ENCODE measurements at regions not wholly inside any gene's neighbourhood (a gene's known extent, or its start where the extent isn't known, plus 50 kb on each side); places are given as distances from the start of the nearest gene placed in this dataset.

- intact Hi-C loops (cut with micrococcal nuclease), result no loop called here
- H3K9me3 Mint-ChIP-seq (ENCODE audit: unreplicated experiment), result no peaks in the 10 kb centered on the region
- TF ChIP-seq, protein P1, sequence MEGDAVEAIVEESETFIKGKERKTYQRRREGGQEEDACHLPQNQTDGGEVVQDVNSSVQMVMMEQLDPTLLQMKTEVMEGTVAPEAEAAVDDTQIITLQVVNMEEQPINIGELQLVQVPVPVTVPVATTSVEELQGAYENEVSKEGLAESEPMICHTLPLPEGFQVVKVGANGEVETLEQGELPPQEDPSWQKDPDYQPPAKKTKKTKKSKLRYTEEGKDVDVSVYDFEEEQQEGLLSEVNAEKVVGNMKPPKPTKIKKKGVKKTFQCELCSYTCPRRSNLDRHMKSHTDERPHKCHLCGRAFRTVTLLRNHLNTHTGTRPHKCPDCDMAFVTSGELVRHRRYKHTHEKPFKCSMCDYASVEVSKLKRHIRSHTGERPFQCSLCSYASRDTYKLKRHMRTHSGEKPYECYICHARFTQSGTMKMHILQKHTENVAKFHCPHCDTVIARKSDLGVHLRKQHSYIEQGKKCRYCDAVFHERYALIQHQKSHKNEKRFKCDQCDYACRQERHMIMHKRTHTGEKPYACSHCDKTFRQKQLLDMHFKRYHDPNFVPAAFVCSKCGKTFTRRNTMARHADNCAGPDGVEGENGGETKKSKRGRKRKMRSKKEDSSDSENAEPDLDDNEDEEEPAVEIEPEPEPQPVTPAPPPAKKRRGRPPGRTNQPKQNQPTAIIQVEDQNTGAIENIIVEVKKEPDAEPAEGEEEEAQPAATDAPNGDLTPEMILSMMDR (IDR thresholded peaks at IDR 0.05; ENCODE audit: unreplicated experiment), result no peak
- H3K27ac Mint-ChIP-seq (ENCODE audit: low read depth, unreplicated experiment), result no peak overlapping the region
- ChIA-PET CTCF (no interaction called here), POLR2A (no interaction called here)
- H3K36me3 Mint-ChIP-seq (ENCODE audit: insufficient read depth, unreplicated experiment), result no peaks in the 10 kb centered on the region
- no peak for DNase-seq (ENCODE audit: unreplicated experiment)
- no peak overlapping the region for H3K4me3 Mint-ChIP-seq (ENCODE audit: unreplicated experiment)
- H3K4me1 Mint-ChIP-seq (ENCODE audit: insufficient read depth, unreplicated experiment), result no peaks in the 10 kb centered on the region
- H3K27me3 Mint-ChIP-seq (ENCODE audit: insufficient read depth, unreplicated experiment), result no peaks in the 10 kb centered on the region
- BruUV-seq (replicated peaks), result no TSS peak
Measured at GRCh38 chr18:38956068-38956467, 1390.5 kb upstream of the CELF4 start.

DNA sequence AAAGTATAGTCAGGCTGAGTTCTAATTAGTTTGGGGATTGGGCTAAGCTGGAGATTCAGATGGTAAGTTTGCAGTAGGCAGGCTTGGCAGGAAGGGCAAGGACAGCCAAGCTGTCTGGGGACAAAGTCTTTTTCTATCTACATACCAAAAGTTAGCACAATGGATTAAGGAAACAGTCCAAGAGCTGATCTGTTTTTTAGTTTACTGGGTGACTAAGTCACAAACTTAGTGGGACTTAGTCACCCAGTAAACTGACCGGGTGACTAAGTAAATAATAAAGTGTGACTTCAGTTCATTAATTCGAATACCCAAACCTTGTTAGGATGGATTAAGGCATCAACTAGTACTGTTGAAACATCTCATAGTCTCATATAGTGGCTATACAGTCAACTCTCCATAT is 1386.0 kb upstream of the CELF4 start:
- no TSS peak for BruUV-seq (replicated peaks)
- intact Hi-C loops (cut with micrococcal nuclease), result no loop called here
- no peaks in the 10 kb centered on the region for H3K4me1 Mint-ChIP-seq (ENCODE audit: insufficient read depth, unreplicated experiment)
- H3K9me3 Mint-ChIP-seq (ENCODE audit: unreplicated experiment), result no peaks in the 10 kb centered on the region
- TF ChIP-seq, protein P1 (IDR thresholded peaks at IDR 0.05; ENCODE audit: unreplicated experiment), result no peak
- POLR2A ChIA-PET, result no interaction called here
- no peaks in the 10 kb centered on the region for H3K27me3 Mint-ChIP-seq (ENCODE audit: insufficient read depth, unreplicated experiment)
- H3K36me3 Mint-ChIP-seq (ENCODE audit: insufficient read depth, unreplicated experiment), result no peaks in the 10 kb centered on the region
- CTCF ChIA-PET, result no interaction called here
- DNase-seq (ENCODE audit: unreplicated experiment), result no peak
- H3K4me3 Mint-ChIP-seq (ENCODE audit: unreplicated experiment), result no peak overlapping the region
- no peak overlapping the region for H3K27ac Mint-ChIP-seq (ENCODE audit: low read depth, unreplicated experiment)

GRCh38 chr18:38948436-38948835 is 1382.8 kb upstream of the CELF4 start:
- Mint-ChIP-seq H3K36me3 (ENCODE audit: insufficient read depth, unreplicated experiment) (no peaks in the 10 kb centered on the region), H3K27ac (ENCODE audit: low read depth, unreplicated experiment) (no peak overlapping the region), H3K4me1 (ENCODE audit: insufficient read depth, unreplicated experiment) (no peaks in the 10 kb centered on the region), H3K4me3 (ENCODE audit: unreplicated experiment) (no peak overlapping the region), H3K9me3 (ENCODE audit: unreplicated experiment) (no peaks in the 10 kb centered on the region), H3K27me3 (ENCODE audit: insufficient read depth, unreplicated experiment) (no peaks in the 10 kb centered on the region)
- no peak for DNase-seq (ENCODE audit: unreplicated experiment)
- TF ChIP-seq, protein P1 (IDR thresholded peaks at IDR 0.05; ENCODE audit: unreplicated experiment), result no peak
- ChIA-PET CTCF (no interaction called here), POLR2A (no interaction called here)
- BruUV-seq (replicated peaks), result no TSS peak
- intact Hi-C loops (cut with micrococcal nuclease), result no loop called here

- H3K27ac Mint-ChIP-seq (ENCODE audit: low read depth, unreplicated experiment), result no peak overlapping the region
- CTCF ChIA-PET, result no interaction called here
- DNase-seq (ENCODE audit: unreplicated experiment), result no peak
- POLR2A ChIA-PET, result no interaction called here
- no TSS peak for BruUV-seq (replicated peaks)
- no peaks in the 10 kb centered on the region for H3K27me3 Mint-ChIP-seq (ENCODE audit: insufficient read depth, unreplicated experiment)
- H3K9me3 Mint-ChIP-seq (ENCODE audit: unreplicated experiment), result peaks cover 11% of the 10 kb centered on the region
- no peaks in the 10 kb centered on the region for H3K4me1 Mint-ChIP-seq (ENCODE audit: insufficient read depth, unreplicated experiment)
- intact Hi-C loops (cut with micrococcal nuclease), result no loop called here
- peaks cover 7% of the 10 kb centered on the region for H3K36me3 Mint-ChIP-seq (ENCODE audit: insufficient read depth, unreplicated experiment)
- TF ChIP-seq, protein P1 (IDR thresholded peaks at IDR 0.05; ENCODE audit: unreplicated experiment), result no peak
- no peak overlapping the region for H3K4me3 Mint-ChIP-seq (ENCODE audit: unreplicated experiment)
Measured at GRCh38 chr18:38944446-38945024, 1378.9 kb upstream of the CELF4 start.

Data from MCF 10A (cell line).